ENCODE measurements at regions not wholly inside any gene's neighbourhood (a gene's known extent, or its start where the extent isn't known, plus 50 kb on each side); places are given as distances from the start of the nearest gene placed in this dataset.

DNA sequence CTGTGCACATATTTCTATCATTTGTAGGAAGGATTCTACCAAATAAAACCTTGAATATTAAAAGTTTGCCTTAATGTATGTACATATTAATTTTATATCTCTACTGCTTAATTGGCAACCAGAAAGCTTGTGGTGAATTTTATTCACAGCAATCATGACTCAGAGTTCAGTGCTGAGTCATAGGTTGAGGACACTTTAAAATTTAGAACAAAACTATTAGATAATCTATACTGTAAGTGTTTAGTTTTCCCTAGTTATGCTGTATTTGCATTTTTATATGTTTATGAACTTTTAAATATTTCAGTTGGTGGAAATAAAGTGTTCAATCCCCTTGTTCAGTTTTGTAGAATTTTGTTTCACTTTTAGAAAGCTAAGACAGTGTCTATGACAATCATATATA is 841.5 kb downstream of the KCNT2 start:
- Histone ChIP-seq H3K4me3 (no peak overlapping the region), H3K9me3 (no peaks in the 10 kb centered on the region)
- TF ChIP-seq, protein P1, sequence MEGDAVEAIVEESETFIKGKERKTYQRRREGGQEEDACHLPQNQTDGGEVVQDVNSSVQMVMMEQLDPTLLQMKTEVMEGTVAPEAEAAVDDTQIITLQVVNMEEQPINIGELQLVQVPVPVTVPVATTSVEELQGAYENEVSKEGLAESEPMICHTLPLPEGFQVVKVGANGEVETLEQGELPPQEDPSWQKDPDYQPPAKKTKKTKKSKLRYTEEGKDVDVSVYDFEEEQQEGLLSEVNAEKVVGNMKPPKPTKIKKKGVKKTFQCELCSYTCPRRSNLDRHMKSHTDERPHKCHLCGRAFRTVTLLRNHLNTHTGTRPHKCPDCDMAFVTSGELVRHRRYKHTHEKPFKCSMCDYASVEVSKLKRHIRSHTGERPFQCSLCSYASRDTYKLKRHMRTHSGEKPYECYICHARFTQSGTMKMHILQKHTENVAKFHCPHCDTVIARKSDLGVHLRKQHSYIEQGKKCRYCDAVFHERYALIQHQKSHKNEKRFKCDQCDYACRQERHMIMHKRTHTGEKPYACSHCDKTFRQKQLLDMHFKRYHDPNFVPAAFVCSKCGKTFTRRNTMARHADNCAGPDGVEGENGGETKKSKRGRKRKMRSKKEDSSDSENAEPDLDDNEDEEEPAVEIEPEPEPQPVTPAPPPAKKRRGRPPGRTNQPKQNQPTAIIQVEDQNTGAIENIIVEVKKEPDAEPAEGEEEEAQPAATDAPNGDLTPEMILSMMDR (IDR thresholded peaks at IDR 0.05): no peak
- no peak for TF ChIP-seq POLR2A (IDR thresholded peaks at IDR 0.05)
- no peak for TF ChIP-seq EP300 (IDR thresholded peaks at IDR 0.05)
- TF ChIP-seq POLR2AphosphoS5 (IDR thresholded peaks at IDR 0.05): no peak

DNA sequence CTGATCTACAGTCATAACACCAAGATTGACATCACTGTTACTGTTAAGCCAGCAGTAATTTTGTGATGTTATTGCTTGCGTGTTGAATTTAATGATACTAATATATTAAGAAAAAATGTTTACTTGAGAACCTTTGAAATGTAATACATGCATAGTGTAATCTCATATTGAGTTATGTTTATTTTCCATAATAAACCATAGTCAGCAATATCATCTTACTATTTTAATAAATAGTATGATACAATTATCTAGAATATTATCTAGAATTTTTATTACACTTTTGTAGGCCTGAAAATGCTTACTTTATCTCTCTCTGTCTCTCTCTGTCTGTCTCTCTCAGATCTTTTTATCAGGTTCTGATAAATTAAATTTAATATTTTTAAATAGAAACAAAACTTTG is 843.1 kb downstream of the KCNT2 start:
- TF ChIP-seq EP300 (IDR thresholded peaks at IDR 0.05) (no peak), POLR2AphosphoS5 (IDR thresholded peaks at IDR 0.05) (no peak), POLR2A (IDR thresholded peaks at IDR 0.05) (no peak)
- TF ChIP-seq, protein P1 (IDR thresholded peaks at IDR 0.05): no peak
- Histone ChIP-seq H3K36me3 (no peaks in the 10 kb centered on the region), H3K4me1 (no peaks in the 10 kb centered on the region), H3K4me3 (no peak overlapping the region), H3K9me3 (no peaks in the 10 kb centered on the region), H3K27ac (no peak overlapping the region), H3K27me3 (no peaks in the 10 kb centered on the region)
- DNase-seq (ENCODE audit: low spot score in 2 of 2): no peak
- 94% methylated on average over 1 of the region's 1 CpG for WGBS

More for the DNA sequence above, 841.5 kb downstream of the KCNT2 start:
- Histone ChIP-seq H3K4me1 (no peaks in the 10 kb centered on the region), H3K27me3 (no peaks in the 10 kb centered on the region), H3K27ac (no peak overlapping the region), H3K36me3 (no peaks in the 10 kb centered on the region)
- no peak for DNase-seq (ENCODE audit: low spot score in 2 of 2)

DNA sequence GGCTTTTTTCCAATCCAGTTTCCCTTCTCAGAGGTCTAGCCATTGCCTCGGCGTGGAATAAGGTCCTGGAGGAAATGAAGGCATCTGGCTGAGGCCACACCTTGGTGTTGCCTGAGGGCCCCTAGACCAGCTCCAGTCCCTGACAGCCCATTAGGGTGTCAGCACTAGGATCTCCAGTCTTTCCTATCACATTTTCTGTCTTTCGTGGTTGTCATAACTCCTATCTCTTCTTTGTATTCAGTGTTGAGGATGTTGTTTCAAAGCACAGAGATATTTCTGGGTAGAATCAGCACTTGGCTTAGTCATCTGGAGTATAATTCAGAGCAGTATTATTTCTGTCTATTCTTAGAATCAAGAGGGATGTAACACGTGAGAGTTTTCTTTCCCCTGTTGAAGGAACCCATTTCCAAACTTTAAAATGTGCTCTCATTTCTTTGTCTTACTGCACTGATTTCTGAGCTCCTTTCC is 844.3 kb downstream of the KCNT2 start:
- H3K27ac ChIP-seq: no peak overlapping the region
- WGBS: 61% methylated on average over 4 of the region's 4 CpGs
- H3K4me3 ChIP-seq: no peak overlapping the region
- DNase-seq (ENCODE audit: low spot score in 2 of 2): no peak
- no peaks in the 10 kb centered on the region for H3K36me3 ChIP-seq
- no peaks in the 10 kb centered on the region for H3K27me3 ChIP-seq
- TF ChIP-seq POLR2AphosphoS5 (IDR thresholded peaks at IDR 0.05) (no peak), EP300 (IDR thresholded peaks at IDR 0.05) (no peak), POLR2A (IDR thresholded peaks at IDR 0.05) (no peak)
- TF ChIP-seq, protein P1 (IDR thresholded peaks at IDR 0.05): no peak
- H3K4me1 ChIP-seq: no peaks in the 10 kb centered on the region
- H3K9me3 ChIP-seq: no peaks in the 10 kb centered on the region

DNA sequence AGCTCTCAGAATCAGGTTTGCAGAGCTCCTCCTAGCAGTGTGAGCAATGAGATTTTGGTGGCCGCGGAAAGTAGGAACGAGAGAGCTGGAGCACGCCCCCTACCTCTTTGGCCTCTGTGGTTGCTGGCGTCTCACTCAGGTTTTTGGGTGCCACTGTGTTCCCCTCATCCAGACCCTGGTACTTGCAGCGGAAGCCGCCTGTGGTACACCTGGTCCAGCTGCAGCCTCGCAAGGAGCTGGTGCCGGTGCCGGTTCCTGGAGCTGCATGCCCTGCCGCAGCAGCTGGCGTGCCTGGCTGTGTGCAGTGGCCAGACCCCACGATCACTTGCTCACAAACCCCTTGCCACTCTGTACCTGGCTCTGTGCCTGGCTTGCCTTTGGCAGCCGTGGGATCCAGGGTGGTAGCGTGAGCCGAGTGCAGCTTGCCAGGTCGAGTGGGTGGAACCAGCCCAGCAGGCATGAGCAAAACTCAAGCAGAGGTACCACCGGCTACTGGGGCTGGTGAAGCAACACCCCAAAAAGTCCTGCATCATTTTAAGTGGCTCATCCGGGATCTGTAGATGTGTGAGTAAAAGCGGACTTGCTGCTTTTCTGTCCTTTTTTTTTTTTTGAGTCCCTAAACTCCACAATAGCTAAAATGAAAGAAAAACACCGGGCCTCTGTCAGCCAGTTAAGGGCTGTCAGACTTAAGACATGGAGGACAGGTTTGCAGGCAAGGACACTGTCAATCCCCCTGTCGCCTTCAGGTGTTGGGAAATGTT is 844.9 kb downstream of the KCNT2 start:
- WGBS: 91% methylated on average over 22 of the region's 22 CpGs
- no peak overlapping the region for H3K27ac ChIP-seq
- no peak overlapping the region for H3K4me3 ChIP-seq
- no peak for DNase-seq (ENCODE audit: low spot score in 2 of 2)
- no peaks in the 10 kb centered on the region for H3K36me3 ChIP-seq
- no peak for TF ChIP-seq EP300 (IDR thresholded peaks at IDR 0.05)
- TF ChIP-seq, protein P1 (IDR thresholded peaks at IDR 0.05): no peak
- no peak for TF ChIP-seq POLR2AphosphoS5 (IDR thresholded peaks at IDR 0.05)
- no peak for TF ChIP-seq POLR2A (IDR thresholded peaks at IDR 0.05)
- no peaks in the 10 kb centered on the region for H3K27me3 ChIP-seq
- H3K4me1 ChIP-seq: no peaks in the 10 kb centered on the region
- H3K9me3 ChIP-seq: no peaks in the 10 kb centered on the region

DNA sequence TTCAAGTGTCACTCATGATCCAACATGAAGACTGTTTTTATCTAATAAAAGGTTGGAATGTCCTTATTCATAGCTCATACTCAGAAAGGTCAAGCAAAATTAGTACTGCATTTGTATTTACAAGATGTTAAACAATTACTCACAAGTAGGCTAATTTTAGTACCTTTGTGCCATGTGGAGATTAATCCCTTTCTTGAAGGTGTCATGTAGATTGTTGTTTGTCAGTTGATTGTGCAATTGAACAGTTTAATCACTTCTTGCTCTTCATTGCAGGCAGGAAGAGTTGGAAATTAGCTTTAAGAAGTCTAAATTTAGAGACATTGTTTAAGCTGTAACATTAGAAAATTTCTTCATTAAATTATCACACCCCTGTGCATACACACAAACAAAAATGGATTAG is 847.1 kb downstream of the KCNT2 start:
- H3K36me3 ChIP-seq: no peaks in the 10 kb centered on the region
- no peaks in the 10 kb centered on the region for H3K27me3 ChIP-seq
- H3K4me1 ChIP-seq: no peaks in the 10 kb centered on the region
- no peaks in the 10 kb centered on the region for H3K9me3 ChIP-seq
- TF ChIP-seq POLR2AphosphoS5 (IDR thresholded peaks at IDR 0.05) (no peak), EP300 (IDR thresholded peaks at IDR 0.05) (no peak), POLR2A (IDR thresholded peaks at IDR 0.05) (no peak)
- TF ChIP-seq, protein P1 (IDR thresholded peaks at IDR 0.05): no peak
- no peak overlapping the region for H3K27ac ChIP-seq
- DNase-seq (ENCODE audit: low spot score in 2 of 2): no peak
- no peak overlapping the region for H3K4me3 ChIP-seq
